HG02571 (cell line): ENCODE measurements at regions not wholly inside any gene's neighbourhood (a gene's known extent, or its start where the extent isn't known, plus 50 kb on each side); places are given as distances from the start of the nearest gene placed in this dataset.

Experiments used
- ATAC-seq: cut with Tn5 transposase; IDR thresholded peaks from one replicate; pipeline ENCODE4 v1.9.1; 2021; ENCODE audit warnings: mild to moderate bottlenecking, moderate library complexity; ENCODE audit not compliant: unreplicated experiment

GRCh38 chr7:138405496-138405895 is 54.6 kb upstream of the TRIM24 start:
- no peak for ATAC-seq

- ATAC-seq = no peak
These were observed 52.3 kb upstream of the TRIM24 start for GRCh38 chr7:138407792-138408191.
